NCI-H226 (cell line): ENCODE measurements at regions not wholly inside any gene's neighbourhood (a gene's known extent, or its start where the extent isn't known, plus 50 kb on each side); places are given as distances from the start of the nearest gene placed in this dataset.

ENCODE experiments used
- DNase-seq: peaks from one replicate; pipeline ENCODE4 v3.0.0-alpha.2; 2015

- no peak for DNase-seq
Observed at GRCh38 chr13:73929287-73929932, 204.8 kb downstream of the KLF12 start.

DNA sequence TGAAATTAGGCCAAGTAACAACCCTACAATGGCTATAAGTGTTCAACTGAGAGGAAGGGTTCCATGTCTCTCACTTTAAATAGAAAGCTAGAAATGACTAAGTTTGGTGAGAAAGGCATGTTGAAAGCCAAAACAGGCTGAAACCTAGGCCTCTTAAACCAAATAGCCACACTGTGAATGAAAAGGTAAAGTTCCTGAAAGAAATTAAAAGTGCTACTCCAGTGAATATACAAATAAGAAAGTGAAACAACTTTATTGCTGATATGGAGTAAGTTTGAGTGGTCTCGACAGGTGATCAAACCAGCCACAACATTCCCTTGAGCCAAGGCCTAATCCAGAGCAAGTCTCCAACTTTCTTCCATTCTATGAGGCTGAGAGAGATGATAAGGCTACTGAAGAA lies 209.6 kb downstream of the KLF12 start:
- DNase-seq: no peak

GRCh38 chr13:73922493-73923393 lies 211.5 kb downstream of the KLF12 start:
- DNase-seq: peak; percentile 3

DNA sequence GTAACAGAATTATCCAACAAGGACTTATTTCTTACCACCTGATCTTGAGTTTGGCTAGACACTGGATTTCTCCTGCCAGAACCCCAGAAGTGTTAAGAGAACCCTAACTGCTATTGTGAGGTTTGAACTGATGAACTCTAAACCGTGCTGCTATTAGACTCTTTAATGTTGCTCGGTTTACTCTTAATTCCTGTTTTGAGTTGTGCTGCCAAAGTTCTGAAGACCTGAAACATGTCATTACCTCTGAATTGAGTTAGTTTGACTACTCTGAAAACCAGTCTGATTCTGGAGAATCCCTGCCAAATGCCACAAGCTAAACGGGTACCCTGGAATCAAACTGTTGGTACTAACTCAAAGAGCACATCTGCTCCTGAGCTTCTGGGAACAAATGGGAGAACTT lies 215.5 kb downstream of the KLF12 start:
- DNase-seq: no peak

- no peak for DNase-seq
Observed at GRCh38 chr13:73913751-73914518, 220.3 kb downstream of the KLF12 start.

DNA sequence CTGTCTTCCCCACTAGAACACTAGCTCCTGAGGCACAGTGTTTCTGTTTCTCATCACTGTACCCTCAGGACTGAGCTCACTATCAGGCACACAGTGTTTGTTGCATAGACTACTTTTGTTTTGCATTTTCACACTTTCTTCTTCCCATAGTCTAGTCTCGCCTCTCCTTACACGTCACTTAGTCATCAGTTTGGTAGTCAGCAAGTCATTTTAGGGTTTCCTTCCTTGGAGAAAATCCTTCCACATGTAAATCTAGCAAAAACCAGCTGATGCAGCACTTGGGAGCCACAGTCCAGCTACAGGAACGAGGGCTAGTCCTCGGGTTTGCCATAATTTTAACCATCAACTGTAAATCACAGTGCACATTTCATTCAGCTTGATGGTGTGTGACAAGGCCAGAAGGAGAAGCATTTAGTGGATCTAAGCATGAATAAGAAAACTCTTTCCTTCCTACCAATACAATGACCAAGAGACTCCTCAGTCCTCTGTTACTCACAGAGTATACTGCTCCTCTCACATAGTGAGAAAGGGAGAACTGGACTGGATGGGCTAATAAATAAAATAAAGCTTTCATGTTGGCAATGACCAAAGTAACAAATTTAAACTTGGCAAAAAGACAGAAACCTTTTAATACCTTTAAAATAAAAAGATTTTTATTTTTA lies 221.0 kb downstream of the KLF12 start:
- DNase-seq: no peak

GRCh38 chr13:73911361-73911760 lies 222.8 kb downstream of the KLF12 start:
- no peak for DNase-seq

- DNase-seq: no peak
Observed at GRCh38 chr13:73910733-73911132, 223.5 kb downstream of the KLF12 start.

DNA sequence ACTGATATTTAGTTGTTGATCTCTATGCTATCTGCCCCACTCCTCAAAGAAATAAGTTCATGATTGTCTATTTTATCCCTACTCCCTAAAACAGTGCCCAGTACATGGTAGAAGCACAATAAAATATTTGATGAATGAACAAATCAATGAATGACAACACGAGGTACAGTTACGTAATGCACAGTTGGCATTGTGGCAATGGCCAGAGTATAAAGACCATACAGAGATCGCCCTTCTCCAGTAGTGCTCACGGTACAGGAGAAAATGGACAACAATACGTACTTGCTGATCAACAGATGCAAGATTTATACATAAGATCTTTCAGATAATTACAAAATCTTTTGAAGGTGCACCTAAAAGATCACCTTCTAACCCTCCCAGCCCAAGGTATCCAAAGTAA lies 225.4 kb downstream of the KLF12 start:
- no peak for DNase-seq

- no peak for DNase-seq
Observed at GRCh38 chr13:73904625-73905024, 229.6 kb downstream of the KLF12 start.

DNA sequence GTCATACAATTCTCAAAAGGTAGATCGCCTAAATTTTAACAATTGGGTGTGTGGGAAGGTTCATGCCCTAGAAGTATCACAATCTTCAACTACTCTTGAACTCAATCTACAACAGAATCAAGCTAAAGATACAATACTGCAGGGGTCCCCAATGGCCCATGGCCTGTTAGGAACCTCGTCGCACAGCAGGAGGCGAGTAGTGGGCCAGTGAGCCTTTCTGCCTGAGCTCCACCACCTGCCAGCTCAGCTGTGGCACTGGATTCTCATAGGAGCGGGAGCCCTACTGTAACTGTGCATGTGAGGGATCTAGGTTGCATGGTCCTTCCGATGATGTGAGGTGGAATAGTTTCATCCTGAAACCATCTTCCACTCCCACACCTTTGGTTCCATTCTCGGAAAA lies 230.6 kb downstream of the KLF12 start:
- no peak for DNase-seq

DNA sequence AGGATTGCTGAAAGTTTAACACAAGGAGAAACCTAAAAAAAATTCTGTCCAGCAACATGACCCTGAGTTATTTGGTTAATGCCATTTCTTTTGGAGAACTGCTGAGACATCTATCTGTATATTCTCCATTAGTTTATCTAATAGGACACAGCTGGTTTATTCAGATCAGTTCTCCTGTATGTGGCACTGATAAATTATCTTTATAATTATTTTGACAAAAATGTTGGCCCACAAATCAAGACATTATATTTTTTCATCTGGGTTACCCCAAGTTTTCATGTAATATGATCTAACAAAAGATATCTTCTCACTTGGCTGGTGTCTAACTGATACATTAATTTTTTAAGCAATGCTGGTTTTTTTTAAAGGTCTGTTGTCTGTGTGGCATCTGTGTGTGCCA lies 231.4 kb downstream of the KLF12 start:
- no peak for DNase-seq

- DNase-seq: no peak
Observed at GRCh38 chr13:73902296-73902695, 231.9 kb downstream of the KLF12 start.

DNA sequence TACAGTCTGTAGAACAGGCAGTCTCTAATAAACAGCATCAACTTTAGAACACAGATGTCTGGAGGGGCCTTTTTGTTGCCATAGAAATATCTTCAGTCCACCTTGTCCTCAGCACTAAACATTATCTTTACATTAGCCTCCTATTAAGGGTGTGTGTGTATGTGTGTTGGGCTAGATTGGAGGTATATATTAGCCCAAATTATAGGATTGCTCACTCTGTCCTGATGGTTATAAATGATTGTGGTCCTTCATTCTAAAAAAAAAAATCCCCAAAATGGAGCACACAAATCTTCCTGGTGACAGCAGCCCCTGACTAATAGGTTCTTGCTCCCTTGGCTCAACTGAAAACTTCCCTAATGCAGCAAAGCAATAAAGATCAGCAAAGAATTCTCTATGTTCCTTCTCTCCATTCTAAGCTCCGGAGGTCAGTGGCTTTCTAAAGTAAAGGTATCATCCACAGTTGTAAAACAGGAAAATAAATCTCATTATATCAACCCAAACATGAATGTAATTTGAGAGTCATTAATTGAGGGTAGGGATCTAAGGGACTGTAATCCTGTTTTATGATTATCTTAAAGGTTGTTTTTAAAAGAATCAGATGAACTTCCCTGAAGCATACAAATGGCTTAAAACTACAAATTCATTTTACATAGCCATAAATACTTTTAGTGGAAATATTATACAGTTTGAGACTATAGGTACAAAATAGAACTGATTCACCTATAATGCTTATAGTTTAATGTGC lies 232.7 kb downstream of the KLF12 start:
- DNase-seq: no peak

DNA sequence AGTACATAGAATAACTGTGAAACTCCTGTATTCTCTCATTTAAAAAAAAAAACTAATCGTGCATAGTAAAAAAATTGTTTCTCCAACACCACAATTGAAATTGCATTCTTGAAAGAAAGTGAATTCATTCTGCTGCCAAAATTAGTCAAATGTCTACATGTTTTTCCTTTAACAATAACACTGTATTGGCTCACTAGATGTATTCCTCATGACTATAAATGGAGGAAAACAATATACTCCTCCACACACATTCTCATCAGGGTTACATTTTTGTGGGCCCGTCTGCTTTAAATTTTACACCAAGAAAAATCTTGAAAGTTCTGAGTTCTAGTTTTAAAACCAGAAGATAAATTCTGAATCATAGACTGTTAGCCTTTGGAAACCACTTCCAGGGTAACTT lies 233.6 kb downstream of the KLF12 start:
- no peak for DNase-seq

- no peak for DNase-seq
Observed at GRCh38 chr13:73898899-73899298, 235.3 kb downstream of the KLF12 start.

- no peak for DNase-seq
Observed at GRCh38 chr13:73898276-73898675, 235.9 kb downstream of the KLF12 start.

DNA sequence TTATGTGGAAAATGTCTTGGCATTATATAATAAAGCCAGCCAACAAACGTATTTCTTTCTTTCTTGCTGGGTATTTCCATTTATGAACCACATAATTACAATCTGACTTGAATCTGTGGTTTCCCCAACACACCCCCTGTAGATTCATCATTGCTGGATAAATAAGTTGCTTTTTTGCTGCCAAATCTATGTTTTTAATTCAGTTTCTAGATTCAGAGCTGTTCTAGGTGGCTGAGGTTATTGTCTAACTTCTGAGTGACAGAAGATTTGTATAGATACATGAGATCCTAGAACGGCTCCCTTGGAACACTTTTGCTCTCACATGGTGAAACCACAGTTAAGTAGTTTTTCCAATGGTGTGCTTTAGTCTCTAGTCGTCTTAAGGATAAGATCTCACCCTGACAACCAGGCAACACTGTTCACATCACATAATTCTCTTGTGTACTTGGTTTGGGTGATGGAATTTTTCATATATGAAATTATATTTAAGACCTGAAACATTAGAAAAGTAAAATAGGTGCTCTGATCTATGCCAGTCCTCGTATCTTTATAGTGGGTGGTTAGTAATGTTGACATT lies 239.1 kb downstream of the KLF12 start:
- no peak for DNase-seq

DNA sequence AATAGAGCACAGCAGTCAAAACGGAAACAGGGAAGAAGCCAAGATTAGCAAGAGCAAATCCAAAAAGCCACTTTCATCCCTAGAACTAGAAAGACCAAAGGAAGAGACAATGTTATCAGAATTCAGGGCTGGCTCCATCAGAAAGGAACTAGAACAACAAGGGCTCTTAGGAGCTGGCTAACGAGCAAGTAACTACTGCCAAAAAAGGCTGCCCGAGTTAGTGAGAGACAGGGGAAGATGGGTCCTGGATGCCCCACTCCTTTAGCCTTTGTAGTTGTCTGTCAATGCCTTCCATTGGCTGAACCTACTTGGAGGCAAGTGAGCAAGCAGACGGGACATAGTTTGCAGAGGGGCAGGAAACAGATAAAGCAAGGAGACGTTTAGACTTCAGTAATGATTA lies 240.4 kb downstream of the KLF12 start:
- no peak for DNase-seq

DNA sequence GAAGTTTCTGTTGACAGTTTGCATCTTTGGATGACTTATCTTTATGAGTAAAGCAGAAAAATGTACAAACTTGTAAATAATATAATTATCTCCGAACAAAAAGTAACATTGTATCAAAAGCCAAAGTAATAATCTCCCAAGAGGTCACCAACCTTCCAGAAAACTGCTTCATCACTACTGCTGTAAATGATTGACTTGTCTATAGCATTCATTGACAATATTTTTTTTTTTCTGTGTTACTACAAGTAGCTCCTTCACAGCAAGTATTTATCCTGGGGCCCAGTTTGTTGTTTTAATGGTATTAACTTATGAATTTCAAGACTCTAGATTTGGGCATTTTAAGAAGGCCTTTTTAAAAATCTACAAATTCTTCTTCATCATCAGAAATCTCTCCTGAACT lies 242.4 kb downstream of the KLF12 start:
- DNase-seq: no peak

DNA sequence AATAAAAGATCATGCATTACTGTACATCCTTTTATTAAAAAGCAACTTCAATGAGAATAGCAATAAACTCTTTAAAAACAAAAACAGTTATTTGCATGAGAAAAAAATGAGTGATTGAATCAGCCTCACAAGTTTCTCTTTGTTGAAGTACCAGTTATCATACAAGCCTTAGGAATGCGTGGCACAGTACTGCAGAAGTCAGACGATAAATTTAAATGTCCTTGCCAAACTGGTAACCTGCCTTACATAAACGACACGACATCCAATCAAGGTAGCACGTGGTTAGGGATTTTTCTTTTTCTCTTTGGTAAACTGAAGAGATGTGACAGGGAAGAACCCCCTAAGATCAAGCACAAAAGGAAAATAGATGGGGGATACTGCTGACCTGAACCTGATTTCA lies 251.0 kb downstream of the KLF12 start:
- DNase-seq: no peak

DNA sequence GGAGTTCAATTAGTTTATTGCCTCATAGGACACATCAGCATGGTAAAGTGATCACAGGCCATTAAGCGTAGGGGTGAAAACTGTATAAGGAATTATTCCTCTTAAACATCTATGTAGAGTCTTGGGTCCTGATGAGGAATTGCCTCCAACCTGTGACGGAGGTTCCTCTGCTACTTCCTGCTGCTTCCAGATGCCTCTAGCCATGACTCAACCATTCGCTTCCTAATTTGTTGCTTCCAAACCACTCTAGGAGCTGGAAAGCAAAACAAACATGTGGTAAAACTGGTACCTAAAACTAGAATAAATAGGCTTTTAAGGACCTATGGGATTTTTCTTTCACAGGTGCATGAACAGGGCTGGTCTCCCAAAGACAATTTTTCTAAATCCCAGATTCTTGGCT lies 253.8 kb downstream of the KLF12 start:
- DNase-seq: no peak
